ENCODE measurements at regions not wholly inside any gene's neighbourhood (a gene's known extent, or its start where the extent isn't known, plus 50 kb on each side); places are given as distances from the start of the nearest gene placed in this dataset.

- TF ChIP-seq ZBTB25 (CRISPR knock-in tag; IDR thresholded peaks at IDR 0.05) = no peak
- no peak for TF ChIP-seq ZNF547 (CRISPR knock-in tag; IDR thresholded peaks at IDR 0.05)
- no peak for TF ChIP-seq ZNF484 (CRISPR knock-in tag; IDR thresholded peaks at IDR 0.05; ENCODE audit: borderline replicate concordance, low read depth)
- no peak for TF ChIP-seq SATB2 (CRISPR knock-in tag; IDR thresholded peaks at IDR 0.05)
- TF ChIP-seq TCF7 (IDR thresholded peaks at IDR 0.05; ENCODE audit: low read depth) = no peak
- TF ChIP-seq HMG20A (CRISPR knock-in tag; IDR thresholded peaks at IDR 0.05; ENCODE audit: borderline replicate concordance) = no peak
These were observed 97.8 kb downstream of the DACT1 start (continued) for GRCh38 chr14:58735596-58735995.

GRCh38 chr14:58736606-58737005 is 98.8 kb downstream of the DACT1 start:
- in situ Hi-C loops (cut with HindIII; ENCODE audit: extremely low pct_ligation_motif_present, low pct_unique_long_range_greater_than_20kb) (no loop called here), intact Hi-C loops (cut with micrococcal nuclease; ENCODE audit: unreplicated experiment) (no loop called here)
- BruUV-seq (replicated peaks) = no TSS peak

More at GRCh38 chr14:58736606-58737005, 98.8 kb downstream of the DACT1 start:
- CTCF ChIA-PET (ENCODE audit: low intra/inter-chr PET ratio, low total read pairs) = no interaction called here
- Histone ChIP-seq H4K20me1 (ENCODE audit: insufficient read depth, low read length) (no peaks in the 10 kb centered on the region), H3K4me3 (replicated peaks in 1 of 3; ENCODE audit: insufficient read depth in 1 of 3, low read depth in 2 of 3, low read length in 3 of 3) (no peak overlapping the region), H3K4me2 (ENCODE audit: low read depth, low read length) (no peak overlapping the region), H3K27me3 (ENCODE audit: control insufficient read depth in 1 of 2, insufficient read depth in 2 of 2, low read length in 2 of 2) (no peaks in the 10 kb centered on the region), H3K9me3 (ENCODE audit: low read length) (no peaks in the 10 kb centered on the region), H3K79me2 (ENCODE audit: insufficient read depth, low read length) (no peaks in the 10 kb centered on the region), H3K27ac (ENCODE audit: extremely low read length, insufficient read depth, low read length) (no peak overlapping the region), H2AFZ (ENCODE audit: low read length) (no peak overlapping the region), H3K9ac (ENCODE audit: insufficient read depth, low read depth, low read length) (no peak overlapping the region), H3K4me1 (ENCODE audit: insufficient read depth, low read length) (no peaks in the 10 kb centered on the region), H3K36me3 (replicated peaks in 1 of 2; ENCODE audit: control insufficient read depth in 1 of 2, insufficient read depth in 2 of 2, low read length in 2 of 2) (no peaks in the 10 kb centered on the region)
- POLR2A ChIA-PET = no interaction called here
- TF ChIP-seq RNF219 (CRISPR knock-in tag; IDR thresholded peaks at IDR 0.05) (no peak), ZNF513 (CRISPR knock-in tag; conservative IDR thresholded peaks at IDR 0.05) (no peak), NFKBIZ (CRISPR knock-in tag; IDR thresholded peaks at IDR 0.05) (no peak), ZNF512B (CRISPR knock-in tag; IDR thresholded peaks at IDR 0.05; ENCODE audit: borderline replicate concordance) (no peak)
- ATAC-seq (no peak), DNase-seq (ENCODE audit: low spot score) (no peak), FAIRE-seq (no peak)
- 39% methylated on average over 4 of the region's 4 CpGs for WGBS (ENCODE audit: low lambda C conversion rate)

All from HepG2 (cell line).